Left renal cortex interstitium (tissue), 4 donors: ENCODE measurements at regions not wholly inside any gene's neighbourhood (a gene's known extent, or its start where the extent isn't known, plus 50 kb on each side); places are given as distances from the start of the nearest gene placed in this dataset.

Source experiments
- DNase-seq, 4 donors: peaks; one replicate each; pipeline ENCODE4 v3.0.0-alpha.2; 2013; ENCODE audit warnings: low read depth in 4 of 4, low spot score in 2 of 4, missing footprints in 1 of 4

- DNase-seq: no peak
Observed at GRCh38 chr4:185921583-185922555, 109.9 kb upstream of the SORBS2 start.

- DNase-seq: no peak
Observed at GRCh38 chr4:185924458-185925044, 112.6 kb upstream of the SORBS2 start.

GRCh38 chr4:185925910-185926360 is 113.9 kb upstream of the SORBS2 start:
- no peak for DNase-seq

GRCh38 chr4:185931375-185931774 is 119.4 kb upstream of the SORBS2 start:
- DNase-seq: no peak

GRCh38 chr4:185931986-185932385 is 120.0 kb upstream of the SORBS2 start:
- no peak for DNase-seq

- no peak for DNase-seq
Observed at GRCh38 chr4:185932491-185932890, 120.5 kb upstream of the SORBS2 start.

DNA sequence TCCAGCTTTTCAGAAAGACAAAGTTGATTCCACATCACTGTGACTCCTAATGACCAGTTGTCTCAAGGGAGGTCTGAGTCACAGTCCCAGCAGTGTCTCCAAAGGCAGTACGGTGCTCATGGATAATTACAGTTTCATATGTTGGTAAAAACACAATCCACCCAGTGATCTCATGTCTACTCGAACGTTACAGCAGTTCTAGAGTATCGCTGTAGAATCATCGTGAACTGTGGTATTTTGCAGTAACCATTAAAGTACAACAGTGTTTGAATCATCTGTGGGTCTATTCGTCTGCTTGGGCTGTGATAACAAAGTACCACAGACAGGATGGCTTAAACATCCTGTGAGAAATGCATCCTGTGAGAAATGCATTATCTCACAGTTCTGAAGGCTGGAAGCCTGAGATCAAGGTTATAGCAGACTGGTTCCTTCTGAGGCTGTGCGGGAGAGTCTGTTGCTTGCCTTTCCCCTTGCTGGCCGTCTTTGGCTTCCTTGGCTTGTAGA is 121.1 kb upstream of the SORBS2 start:
- DNase-seq: no peak

- DNase-seq: no peak
Observed at GRCh38 chr4:185936650-185937376, 124.8 kb upstream of the SORBS2 start.

DNA sequence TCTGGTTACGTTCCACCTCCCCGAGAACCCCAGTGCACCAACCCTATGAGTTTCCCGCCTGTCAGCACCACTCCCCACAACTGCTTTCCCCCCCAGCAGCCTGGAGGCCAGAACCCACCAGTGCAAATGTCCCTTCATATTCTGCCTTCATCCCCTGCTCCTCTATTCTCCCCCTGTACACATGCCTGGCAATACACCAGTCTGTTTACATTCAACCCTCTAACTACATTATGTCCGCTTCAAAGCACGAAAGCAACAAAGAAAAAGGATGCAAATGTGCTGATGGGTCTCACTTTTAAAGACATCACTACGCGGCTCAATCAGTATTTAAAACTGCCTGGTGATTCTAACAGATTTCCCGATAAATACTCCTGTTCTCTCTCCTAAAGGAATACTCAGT is 126.7 kb upstream of the SORBS2 start:
- DNase-seq: no peak

DNA sequence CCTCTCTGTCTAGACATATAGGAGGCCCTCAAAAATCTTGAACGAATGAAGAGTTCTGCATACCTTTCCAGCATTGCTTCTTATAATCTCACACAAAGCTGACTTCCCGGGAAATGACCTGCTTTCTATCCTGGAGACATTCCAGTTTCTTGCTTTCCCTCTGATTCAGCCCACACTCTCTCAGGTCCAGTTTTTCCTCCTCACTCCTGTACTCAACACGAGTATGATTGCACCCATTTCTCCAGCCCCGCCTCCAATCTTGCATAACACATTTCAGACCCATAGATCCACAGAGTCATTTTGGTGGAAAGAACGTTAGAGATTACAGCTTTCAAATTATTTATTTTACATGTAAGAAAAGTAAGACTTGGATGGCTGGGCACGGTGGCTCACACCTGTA is 127.5 kb upstream of the TLR3 start:
- no peak for DNase-seq

DNA sequence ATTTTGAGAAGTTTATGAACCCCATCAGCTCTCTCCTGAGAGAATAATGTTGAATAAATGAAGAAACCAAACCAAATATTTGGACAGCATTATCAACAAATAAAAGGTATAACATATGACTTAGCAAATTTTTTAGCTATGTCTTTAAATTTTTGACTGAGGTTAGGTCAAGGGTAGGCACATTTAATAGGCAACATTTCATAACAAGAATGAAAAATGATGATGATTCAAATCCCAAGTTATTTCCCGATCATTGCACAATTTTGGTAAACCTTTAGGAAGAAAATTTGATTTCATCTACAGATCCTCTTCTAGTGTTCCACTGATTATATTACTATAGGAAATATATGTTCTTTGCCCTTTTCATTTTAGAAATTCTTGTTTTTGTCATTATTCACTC is 123.7 kb upstream of the TLR3 start:
- DNase-seq: no peak

DNA sequence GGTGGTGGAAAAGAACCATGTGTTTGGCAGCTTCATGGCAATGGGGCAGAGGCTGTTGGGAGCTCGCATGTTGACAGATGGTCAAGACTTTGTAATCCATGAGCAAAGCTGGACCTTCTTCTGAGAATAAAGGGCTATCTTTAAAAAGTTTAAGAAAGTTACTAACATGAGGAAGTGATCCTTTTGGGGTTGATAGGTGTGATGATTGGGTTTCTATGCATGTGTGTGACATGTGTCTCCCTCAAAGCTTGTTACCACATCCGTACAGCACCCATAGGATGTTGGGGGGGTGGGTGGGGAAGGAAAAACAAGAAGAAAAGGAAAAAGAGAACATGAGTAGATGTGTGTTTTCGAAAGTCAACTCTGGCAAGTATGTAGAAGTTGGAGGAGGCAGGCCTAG is 123.0 kb upstream of the TLR3 start:
- DNase-seq: no peak

GRCh38 chr4:185950891-185951290 is 118.1 kb upstream of the TLR3 start:
- no peak for DNase-seq

DNA sequence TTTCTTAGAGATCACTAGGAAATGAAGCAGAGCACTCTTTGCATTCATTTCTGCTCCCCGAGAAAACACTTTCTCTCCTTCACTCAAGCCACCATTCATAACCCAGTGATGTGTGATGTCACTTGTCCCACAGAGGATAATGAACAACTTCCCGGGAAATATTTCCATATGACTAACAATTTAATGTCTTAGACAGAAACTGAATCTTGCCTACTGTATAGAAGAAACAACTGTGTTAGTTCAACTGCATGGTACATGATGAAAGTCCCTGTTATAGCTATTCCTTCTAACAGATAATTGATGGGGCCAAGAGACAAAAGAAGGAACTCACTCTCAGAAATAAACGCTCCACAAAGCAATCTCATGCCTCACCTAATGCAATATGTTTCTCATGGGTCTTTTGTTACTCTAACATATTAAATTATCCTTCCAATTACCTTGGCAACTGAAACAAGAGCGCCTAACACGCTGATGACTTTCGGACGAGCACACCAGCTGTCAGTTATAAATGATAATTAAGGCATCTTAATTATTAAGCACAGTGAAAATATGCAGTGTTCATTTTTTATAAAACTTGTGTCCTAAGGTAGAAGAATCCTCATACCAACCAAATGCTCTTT is 113.7 kb upstream of the TLR3 start:
- no peak for DNase-seq

GRCh38 chr4:185955826-185956543 is 113.0 kb upstream of the TLR3 start:
- no peak for DNase-seq

- DNase-seq: no peak
Observed at GRCh38 chr4:185956544-185956940, 112.4 kb upstream of the TLR3 start.

DNA sequence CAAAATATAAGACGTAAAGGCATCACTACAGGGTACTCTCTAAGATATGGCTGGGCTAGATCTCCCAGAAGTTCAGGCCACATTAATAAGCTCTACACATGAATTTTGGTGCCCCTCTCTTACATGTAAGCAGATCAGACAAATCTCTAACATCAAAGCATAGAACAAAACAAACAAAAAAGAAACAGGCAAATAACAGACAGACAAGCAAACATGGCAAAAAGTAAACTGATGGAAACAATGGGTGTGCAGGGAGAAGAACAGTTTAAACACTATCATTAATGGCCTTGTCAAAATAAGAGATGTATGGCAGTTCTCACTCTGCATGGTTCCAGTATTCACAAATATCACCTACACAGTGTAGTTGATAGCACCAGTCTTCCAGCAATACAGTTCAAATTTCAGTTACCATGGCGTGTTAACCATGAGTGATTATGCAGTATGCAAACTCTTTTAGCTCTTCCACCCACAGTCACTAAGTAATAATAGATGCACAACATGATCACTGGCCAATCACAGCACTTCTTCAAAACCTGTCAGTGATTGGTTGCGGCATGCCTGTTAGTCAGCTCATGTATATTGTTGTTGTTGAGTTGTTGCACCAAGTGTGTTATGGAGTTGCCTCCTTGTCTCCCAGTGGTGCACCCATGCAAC is 110.7 kb upstream of the TLR3 start:
- DNase-seq: no peak

- DNase-seq: no peak
Observed at GRCh38 chr4:185965426-185966384, 103.3 kb upstream of the TLR3 start.
